GM10266 (cell line): ENCODE measurements at regions not wholly inside any gene's neighbourhood (a gene's known extent, or its start where the extent isn't known, plus 50 kb on each side); places are given as distances from the start of the nearest gene placed in this dataset.
"Not testable (repeated sequence)": the region's sequence is repeated elsewhere in the genome, so short reads cannot be mapped to it uniquely, and the experiment has no call there.

Source experiments
- DNase-seq: peaks from one replicate; pipeline ENCODE4 v3.0.0; 2012; ENCODE audit errors: extremely low spot score
- TF ChIP-seq, protein P1 (sequence below): IDR thresholded peaks from 2 replicates; pipeline ENCODE4 v1.5.1; 2012; ENCODE audit warnings: mild to moderate bottlenecking, low read depth; ENCODE audit not compliant: control insufficient read depth, insufficient read depth; ENCODE audit errors: missing control alignments

DNA sequence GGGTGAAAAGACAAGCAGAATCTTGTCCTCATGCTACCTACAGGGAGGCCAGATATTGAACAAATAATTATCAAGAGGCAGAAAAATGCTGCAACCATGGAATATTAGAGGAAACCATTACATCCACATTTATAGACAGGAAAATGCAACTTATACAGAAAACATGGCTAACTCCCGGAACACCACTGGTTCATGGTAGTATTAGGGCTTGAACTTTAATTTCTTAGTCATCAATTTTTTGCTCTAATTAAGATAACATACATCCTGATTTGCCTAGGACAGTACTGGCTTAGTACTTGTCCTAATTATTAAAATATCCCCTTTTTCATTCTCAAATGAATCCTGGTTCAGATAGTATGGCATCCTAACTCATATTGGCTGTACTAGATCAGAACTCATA is 76.3 kb upstream of the TGFBR2 start:
- no peak for DNase-seq
- TF ChIP-seq, protein P1, sequence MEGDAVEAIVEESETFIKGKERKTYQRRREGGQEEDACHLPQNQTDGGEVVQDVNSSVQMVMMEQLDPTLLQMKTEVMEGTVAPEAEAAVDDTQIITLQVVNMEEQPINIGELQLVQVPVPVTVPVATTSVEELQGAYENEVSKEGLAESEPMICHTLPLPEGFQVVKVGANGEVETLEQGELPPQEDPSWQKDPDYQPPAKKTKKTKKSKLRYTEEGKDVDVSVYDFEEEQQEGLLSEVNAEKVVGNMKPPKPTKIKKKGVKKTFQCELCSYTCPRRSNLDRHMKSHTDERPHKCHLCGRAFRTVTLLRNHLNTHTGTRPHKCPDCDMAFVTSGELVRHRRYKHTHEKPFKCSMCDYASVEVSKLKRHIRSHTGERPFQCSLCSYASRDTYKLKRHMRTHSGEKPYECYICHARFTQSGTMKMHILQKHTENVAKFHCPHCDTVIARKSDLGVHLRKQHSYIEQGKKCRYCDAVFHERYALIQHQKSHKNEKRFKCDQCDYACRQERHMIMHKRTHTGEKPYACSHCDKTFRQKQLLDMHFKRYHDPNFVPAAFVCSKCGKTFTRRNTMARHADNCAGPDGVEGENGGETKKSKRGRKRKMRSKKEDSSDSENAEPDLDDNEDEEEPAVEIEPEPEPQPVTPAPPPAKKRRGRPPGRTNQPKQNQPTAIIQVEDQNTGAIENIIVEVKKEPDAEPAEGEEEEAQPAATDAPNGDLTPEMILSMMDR, result no peak

DNA sequence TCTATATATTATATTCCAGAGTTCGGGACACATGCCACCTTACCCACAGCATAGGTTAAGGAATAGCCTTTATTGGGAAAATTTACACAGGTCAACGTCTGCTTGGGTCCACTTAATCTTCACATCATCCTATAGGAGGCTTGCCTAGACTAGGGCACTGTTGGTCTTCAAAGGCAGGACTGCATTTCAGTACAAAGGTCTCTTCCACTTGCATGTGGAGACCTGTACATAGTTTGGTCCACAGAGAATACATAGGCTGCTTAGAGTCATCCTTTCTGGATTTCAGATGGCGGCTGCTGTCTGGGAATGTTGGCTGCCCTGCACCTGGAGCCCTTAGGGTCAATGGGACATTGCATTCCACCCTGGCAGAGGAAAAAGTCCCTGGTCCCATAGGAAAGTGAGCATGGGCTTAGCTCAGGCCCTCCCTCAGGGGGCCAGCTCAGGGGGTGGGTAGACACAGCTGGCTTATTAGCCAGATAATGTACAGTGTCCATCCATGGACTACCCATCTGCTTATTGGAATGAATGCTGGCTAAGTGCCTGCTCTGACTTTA is 75.3 kb upstream of the TGFBR2 start:
- TF ChIP-seq, protein P1, result no peak
- DNase-seq, result no peak

DNA sequence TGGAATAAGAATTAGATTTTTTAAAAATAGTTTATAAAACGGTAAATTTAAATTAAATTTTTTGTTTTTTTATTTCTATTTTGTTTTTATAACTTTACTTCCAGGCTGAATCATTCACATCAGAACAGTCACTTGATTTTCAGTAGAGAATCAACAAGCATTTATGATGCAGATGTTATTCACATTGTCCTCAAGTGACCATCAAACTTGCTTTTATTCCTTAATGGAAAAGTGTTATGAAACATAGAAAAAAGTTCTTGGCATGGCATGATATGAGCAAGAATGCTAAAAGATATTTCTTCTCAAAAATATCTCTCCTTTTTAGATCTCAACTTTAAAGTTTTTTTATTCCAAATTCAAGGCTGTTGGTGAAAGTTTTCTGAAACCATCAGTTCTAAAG is 70.9 kb upstream of the TGFBR2 start:
- no peak for DNase-seq
- TF ChIP-seq, protein P1, result no peak

DNA sequence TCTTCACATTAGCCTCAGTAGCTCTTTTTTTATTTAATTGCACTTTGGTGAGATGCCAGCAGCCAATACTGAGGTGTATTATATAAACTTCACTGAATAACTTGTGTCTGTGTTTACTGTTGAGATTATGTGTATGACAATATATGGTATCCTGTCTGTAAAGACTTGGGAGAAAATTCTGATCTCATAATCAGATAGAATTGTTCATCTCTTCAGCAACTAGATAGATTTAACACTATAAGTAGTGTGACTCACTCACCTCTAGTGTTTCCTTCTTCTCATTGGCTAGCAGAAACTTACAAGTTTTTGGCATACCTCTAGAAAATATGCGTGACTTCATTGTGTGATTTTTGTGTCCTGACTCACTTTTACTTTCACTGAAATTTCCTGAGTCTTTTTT is 67.6 kb upstream of the TGFBR2 start:
- TF ChIP-seq, protein P1, result no peak

DNA sequence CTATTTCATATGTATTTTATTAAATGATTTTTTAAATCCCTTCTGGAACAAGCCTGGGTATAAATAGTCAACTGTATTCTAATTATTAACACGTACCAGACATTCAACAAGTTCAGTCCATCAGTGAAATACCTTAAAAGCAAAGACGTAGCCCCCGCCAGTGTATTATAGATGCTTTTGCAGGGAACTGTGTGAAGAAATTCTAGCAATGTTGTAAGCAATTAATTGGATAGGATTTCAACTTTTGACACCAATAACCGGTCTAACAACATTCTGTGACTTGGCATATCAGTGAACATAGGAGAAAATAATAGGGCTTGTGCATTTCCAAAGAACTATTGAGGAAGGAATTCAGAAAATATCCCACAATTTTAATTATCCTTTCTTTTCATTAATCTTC is 67.2 kb upstream of the TGFBR2 start:
- no peak for DNase-seq
- TF ChIP-seq, protein P1, result no peak

More for the DNA sequence above, 67.6 kb upstream of the TGFBR2 start:
- no peak for DNase-seq

DNA sequence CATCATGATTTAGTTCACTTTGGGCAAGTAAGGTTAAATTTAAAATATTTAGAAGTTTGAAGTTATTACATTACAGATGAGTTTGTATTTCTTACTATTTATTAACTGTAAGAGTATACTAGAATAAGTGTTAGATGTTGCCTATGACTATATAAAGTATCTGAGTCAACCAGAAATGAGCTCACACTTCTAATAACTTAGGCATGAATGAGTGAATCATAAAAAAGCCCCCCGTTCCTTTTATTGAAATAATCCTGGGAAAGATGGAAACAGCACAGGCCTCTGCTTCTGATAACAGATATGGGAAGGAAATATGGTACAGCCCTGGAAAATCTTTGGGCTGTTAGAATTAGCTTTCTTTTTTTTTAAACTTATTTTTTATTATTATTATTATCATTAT is 66.6 kb upstream of the TGFBR2 start:
- DNase-seq, result no peak
- TF ChIP-seq, protein P1, result no peak

DNA sequence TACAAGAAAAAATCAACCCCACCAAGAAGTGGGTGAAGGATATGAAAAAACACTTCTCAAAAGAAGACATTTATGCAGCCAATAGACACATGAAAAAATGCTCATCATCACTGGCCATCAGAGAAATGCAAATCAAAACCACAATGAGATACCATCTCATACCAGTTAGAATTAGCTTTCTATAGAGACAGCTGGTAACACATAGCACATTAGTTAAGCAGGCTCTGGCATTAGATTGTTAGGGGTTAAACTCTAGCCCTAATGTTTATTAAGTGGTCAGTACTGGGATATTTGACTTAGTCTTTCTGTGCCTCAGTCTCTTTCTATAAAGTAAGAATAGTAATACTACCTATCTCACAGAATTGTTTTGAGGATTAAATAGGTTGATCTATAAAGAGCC is 65.2 kb upstream of the TGFBR2 start:
- DNase-seq, result not testable (repeated sequence)

DNA sequence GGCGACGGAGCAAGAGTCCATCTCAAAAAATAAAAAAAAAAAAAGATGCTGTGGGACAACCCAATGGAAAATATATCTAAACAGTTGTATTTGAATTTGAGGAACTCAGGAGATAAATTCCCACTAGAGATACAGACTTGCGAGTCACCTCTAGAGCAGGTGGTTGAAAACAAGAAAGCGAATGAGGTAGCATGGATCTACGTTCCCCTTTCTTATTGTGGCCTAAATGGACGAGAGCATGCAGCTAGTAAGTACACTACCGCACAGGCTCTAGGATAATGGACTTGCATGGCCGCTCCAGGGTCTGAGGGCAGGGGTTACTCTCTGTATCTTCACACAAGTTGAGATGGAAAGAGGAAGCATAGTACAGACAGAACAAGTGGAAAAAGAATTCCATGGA is 63.5 kb upstream of the TGFBR2 start:
- TF ChIP-seq, protein P1, result no peak

More for the DNA sequence above, 63.5 kb upstream of the TGFBR2 start:
- DNase-seq, result no peak
